ENCODE measurements at regions not wholly inside any gene's neighbourhood (a gene's known extent, or its start where the extent isn't known, plus 50 kb on each side); places are given as distances from the start of the nearest gene placed in this dataset.

DNA sequence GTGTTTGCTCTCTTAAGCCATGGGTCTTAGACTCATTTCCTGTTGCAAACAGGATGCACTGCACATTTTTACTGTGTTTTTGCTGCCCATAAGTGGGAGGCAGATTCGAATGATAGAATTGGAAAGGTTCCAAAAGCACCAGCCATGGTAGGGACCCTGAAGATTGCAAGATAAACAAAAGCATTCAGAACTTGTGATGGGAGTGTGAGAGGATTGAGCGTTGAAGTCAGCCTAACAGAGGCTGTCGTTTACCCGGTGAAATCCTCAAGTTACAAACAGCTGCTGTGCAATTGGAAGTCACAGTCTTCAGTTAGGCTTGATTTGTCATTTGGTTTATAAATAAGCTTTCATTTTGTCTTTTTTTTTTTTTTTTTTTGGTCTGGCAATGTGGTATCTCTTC lies 192.7 kb upstream of the MKI67 start:
- no peak for DNase-seq

- DNase-seq, result no peak
Observed at GRCh38 chr10:128322106-128322505, 195.9 kb upstream of the MKI67 start.

GRCh38 chr10:128322950-128323349 lies 196.7 kb upstream of the MKI67 start:
- no peak for DNase-seq

DNA sequence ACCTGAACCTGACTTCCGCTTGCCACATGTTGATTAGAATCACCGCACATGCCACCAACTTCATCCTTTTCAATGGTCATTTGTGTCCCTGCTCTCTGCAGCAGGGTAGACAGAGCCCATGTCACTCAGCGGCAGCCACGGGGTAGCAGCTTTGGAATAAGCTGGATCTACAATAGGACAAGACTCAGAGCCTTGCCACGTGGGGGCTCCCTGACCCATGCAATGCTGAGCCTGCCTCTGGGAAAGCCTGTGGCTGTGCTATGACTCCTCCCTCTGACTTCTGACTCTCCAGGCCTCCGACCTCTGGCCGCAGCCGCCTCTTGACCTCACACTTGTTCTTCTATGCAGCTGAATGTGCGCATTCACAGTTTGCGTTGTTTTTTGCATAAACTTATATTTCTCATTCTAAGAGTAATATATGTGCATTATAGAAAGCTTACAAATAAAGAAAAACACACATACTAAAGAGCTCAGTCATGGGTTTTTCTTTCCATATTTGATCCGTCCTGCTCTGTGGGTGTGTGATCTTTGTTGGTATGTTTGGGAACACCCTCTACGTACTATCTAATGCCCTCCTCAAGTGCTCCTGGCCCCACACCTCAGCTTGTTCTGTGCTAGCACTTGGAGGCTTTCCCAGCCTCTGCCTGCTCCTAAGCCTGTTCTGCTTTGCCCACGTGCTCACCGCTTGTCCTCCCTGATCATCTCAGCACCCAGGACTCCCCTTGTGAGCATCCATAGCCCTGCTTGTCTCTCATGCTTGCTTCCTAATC lies 198.0 kb upstream of the MKI67 start:
- no peak for DNase-seq

GRCh38 chr10:128325788-128326187 lies 199.6 kb upstream of the MKI67 start:
- DNase-seq, result no peak

- no peak for DNase-seq
Observed at GRCh38 chr10:128326251-128326650, 200.0 kb upstream of the MKI67 start.

GRCh38 chr10:128326851-128327250 lies 200.6 kb upstream of the MKI67 start:
- DNase-seq, result no peak

GRCh38 chr10:128336401-128336800 lies 210.2 kb upstream of the MKI67 start:
- no peak for DNase-seq

DNA sequence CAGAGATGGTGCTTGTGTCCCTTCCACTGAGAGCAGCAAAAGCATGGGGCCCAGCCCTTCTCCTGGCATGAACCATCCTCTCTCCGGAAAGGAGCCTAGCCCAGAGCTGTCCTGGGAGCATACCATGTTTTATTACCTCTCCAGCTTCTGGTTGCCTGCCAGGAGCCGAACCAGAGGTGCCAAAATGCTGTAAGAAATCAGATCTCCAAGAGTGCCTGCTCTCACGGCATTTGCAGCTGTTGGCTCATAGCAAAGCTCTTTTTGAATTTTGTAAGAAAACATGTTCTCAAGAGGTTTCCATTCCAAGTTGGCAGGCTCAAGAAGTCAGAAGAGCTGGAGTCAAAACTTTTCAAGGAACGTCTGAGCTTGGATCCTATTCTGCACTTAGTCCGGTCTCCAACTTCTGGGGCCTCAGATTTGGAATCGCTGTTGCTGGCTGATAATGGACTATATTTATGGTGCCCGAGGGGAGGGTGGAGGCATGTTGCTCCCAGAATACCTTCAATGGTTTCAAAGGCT lies 211.7 kb upstream of the MKI67 start:
- no peak for DNase-seq

DNA sequence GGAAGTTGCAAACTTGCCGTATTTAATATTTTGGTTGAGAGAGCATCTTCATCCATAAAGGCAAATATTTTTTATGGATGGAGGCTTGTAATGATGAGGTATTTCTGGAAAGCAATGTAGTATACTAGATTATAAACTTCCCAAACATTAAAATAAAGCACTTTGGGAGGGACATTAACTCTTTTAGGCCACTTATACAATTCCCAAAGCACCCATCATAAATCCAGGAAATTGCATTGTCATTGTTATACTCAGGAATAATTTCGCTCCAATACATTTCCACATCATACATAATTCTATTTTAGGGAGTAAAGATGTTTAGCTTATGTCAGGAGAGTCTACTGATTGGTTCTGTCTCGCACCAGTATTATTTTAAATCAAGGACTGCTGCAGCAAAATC lies 212.7 kb upstream of the MKI67 start:
- no peak for DNase-seq

GRCh38 chr10:128339753-128340152 lies 213.5 kb upstream of the MKI67 start:
- DNase-seq, result no peak

DNA sequence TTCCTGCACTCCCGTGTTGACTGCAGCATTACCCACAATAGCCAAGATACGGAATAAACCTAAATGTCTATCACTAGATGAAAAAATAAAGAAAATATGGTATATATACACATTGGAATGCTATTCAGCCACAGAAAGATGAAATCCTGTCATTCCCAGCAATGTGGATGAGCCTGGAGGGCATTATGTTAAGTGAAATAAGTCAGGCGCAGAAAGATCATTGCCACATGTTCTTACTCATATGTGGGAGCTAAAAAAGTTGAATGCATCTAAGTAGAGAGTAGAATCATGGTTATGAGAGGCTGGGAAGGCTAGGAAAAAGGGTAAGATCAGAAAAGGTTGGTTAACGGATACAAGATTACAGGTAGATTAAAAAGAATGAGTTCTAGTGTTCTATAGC lies 219.1 kb upstream of the MKI67 start:
- no peak for DNase-seq

- no peak for DNase-seq
Observed at GRCh38 chr10:128360783-128361182, 234.6 kb upstream of the MKI67 start.

- no peak for DNase-seq
Observed at GRCh38 chr10:128361487-128361886, 235.3 kb upstream of the MKI67 start.

DNA sequence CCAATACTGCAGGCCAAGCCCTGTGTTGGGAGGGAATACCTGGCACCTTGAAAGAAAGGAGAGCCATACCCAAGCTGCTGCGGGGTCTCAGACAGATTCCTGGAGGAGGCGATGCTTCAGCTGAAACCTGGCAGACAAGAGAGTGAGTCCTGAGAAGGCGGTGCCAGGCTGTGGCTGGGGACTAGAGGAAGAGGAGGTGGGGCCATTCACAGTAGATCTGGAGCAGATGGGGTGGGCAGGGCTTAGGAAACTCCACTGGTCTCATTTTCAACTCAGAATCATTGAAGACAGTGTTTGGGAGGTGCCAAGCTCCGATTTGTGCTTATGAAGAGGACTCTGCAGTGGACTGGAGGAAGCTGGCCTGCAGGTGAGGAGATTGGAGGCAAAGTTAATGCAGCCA lies 236.3 kb upstream of the MKI67 start:
- no peak for DNase-seq

GRCh38 chr10:128364631-128365030 lies 238.4 kb upstream of the MKI67 start:
- no peak for DNase-seq

GRCh38 chr10:128365156-128365725 lies 239.0 kb upstream of the MKI67 start:
- no peak for DNase-seq

- no peak for DNase-seq
Observed at GRCh38 chr10:128367807-128368206, 241.6 kb upstream of the MKI67 start.

GRCh38 chr10:128369101-128369650 lies 243.0 kb upstream of the MKI67 start:
- DNase-seq, result no peak

DNA sequence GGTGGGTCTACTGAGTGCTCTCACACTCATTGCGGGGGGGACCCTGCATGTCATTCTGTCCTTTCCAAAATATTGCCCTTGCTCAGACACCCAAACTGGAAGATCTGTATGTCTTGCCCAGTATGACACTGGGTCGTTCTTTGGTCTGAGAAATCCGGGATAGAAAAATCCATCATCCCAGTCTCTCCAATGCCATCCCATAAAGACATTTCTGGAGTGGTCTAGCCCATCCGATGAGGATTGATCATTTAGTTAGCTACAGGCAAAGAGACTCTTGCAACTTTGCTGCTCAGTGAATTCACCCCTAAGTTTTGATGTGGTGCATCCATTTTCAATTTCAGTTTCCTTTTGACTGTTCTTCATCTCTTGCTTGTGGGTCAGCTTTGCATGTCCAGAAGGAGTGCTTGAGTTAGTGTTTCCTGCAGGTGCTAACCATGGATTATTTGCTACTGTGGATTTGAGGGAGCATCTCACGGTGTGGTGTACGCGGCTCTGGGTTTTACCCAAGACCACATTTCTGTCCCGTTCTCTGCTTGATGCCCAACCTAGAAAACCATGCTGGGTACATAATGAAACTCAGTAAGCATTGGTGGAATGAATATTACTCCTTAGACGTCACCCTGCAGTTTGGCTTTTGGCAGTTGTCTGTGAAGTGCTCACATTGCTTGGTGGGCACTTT lies 247.0 kb upstream of the MKI67 start:
- DNase-seq, result no peak

- DNase-seq, result no peak
Observed at GRCh38 chr10:128373831-128374230, 247.6 kb upstream of the MKI67 start.

DNA sequence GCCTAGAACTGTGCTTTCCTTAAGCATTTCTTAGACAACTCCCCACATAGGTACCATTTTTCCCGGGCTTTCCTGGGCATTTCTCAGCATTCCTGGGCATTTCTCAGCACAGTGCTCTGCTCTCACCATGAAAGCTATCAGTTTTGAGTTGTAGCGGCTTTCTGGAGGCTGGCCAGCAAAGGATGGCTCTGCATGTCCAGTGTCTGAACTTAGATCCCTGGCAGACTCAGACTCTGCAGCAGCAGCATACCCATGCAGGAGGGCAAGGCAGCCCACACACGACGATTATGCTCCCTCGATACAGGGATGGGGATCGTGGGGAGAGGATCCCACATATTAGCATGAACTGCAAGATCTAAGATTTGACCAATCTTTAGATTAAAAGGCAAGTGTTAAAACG lies 248.9 kb upstream of the MKI67 start:
- no peak for DNase-seq

GRCh38 chr10:128377364-128377987 lies 251.3 kb upstream of the MKI67 start:
- no peak for DNase-seq
